ENCODE measurements at regions not wholly inside any gene's neighbourhood (a gene's known extent, or its start where the extent isn't known, plus 50 kb on each side); places are given as distances from the start of the nearest gene placed in this dataset.

GRCh38 chr13:53161251-53161650, 132.6 kb downstream of the OLFM4 start:
- peaks cover 16% of the 10 kb centered on the region for H3K27me3 Mint-ChIP-seq (ENCODE audit: low read depth)
- no peak for ATAC-seq
- H3K9me3 Mint-ChIP-seq: peaks cover 5% of the 10 kb centered on the region
- DNase-seq: no peak
- H3K4me1 Mint-ChIP-seq (ENCODE audit: low read depth): no peaks in the 10 kb centered on the region
- H3K36me3 Mint-ChIP-seq (ENCODE audit: insufficient read depth): no peaks in the 10 kb centered on the region
- H3K4me3 Mint-ChIP-seq: no peak overlapping the region

GRCh38 chr13:53165261-53165660, 136.6 kb downstream of the OLFM4 start:
- Mint-ChIP-seq H3K4me3 (no peak overlapping the region), H3K36me3 (ENCODE audit: insufficient read depth) (no peaks in the 10 kb centered on the region), H3K27me3 (ENCODE audit: low read depth) (peaks cover 16% of the 10 kb centered on the region), H3K9me3 (no peaks in the 10 kb centered on the region), H3K4me1 (ENCODE audit: low read depth) (no peaks in the 10 kb centered on the region)
- ATAC-seq (no peak), DNase-seq (no peak)

- no peaks in the 10 kb centered on the region for H3K9me3 Mint-ChIP-seq
- peaks cover 9% of the 10 kb centered on the region for H3K27me3 Mint-ChIP-seq (ENCODE audit: low read depth)
- H3K4me1 Mint-ChIP-seq (ENCODE audit: low read depth): no peaks in the 10 kb centered on the region
- no peak overlapping the region for H3K4me3 Mint-ChIP-seq
- DNase-seq (no peak), ATAC-seq (no peak)
- no peaks in the 10 kb centered on the region for H3K36me3 Mint-ChIP-seq (ENCODE audit: insufficient read depth)
Observed at GRCh38 chr13:53167561-53167960, 138.9 kb downstream of the OLFM4 start.

- H3K9me3 Mint-ChIP-seq: no peaks in the 10 kb centered on the region
- DNase-seq (no peak), ATAC-seq (no peak)
- no peak overlapping the region for H3K4me3 Mint-ChIP-seq
- H3K4me1 Mint-ChIP-seq (ENCODE audit: low read depth): no peaks in the 10 kb centered on the region
- no peaks in the 10 kb centered on the region for H3K36me3 Mint-ChIP-seq (ENCODE audit: insufficient read depth)
- peaks cover 4% of the 10 kb centered on the region for H3K27me3 Mint-ChIP-seq (ENCODE audit: low read depth)
Observed at GRCh38 chr13:53170910-53171309, 142.3 kb downstream of the OLFM4 start.

- Mint-ChIP-seq H3K4me3 (no peak overlapping the region), H3K27me3 (ENCODE audit: low read depth) (peaks cover 2% of the 10 kb centered on the region), H3K36me3 (ENCODE audit: insufficient read depth) (no peaks in the 10 kb centered on the region), H3K4me1 (ENCODE audit: low read depth) (no peaks in the 10 kb centered on the region), H3K9me3 (no peaks in the 10 kb centered on the region)
- DNase-seq (no peak), ATAC-seq (no peak)
Observed at GRCh38 chr13:53174545-53174944, 145.9 kb downstream of the OLFM4 start.

- ATAC-seq: no peak
- H3K4me1 Mint-ChIP-seq (ENCODE audit: low read depth): no peaks in the 10 kb centered on the region
- no peak for DNase-seq
- no peaks in the 10 kb centered on the region for H3K9me3 Mint-ChIP-seq
- H3K27me3 Mint-ChIP-seq (ENCODE audit: low read depth): no peaks in the 10 kb centered on the region
- no peak overlapping the region for H3K4me3 Mint-ChIP-seq
- H3K36me3 Mint-ChIP-seq (ENCODE audit: insufficient read depth): no peaks in the 10 kb centered on the region
Observed at GRCh38 chr13:53180684-53181083, 152.1 kb downstream of the OLFM4 start.

GRCh38 chr13:53182724-53183123, 154.1 kb downstream of the OLFM4 start:
- DNase-seq (no peak), ATAC-seq (no peak)
- Mint-ChIP-seq H3K9me3 (no peaks in the 10 kb centered on the region), H3K4me1 (ENCODE audit: low read depth) (no peaks in the 10 kb centered on the region), H3K36me3 (ENCODE audit: insufficient read depth) (no peaks in the 10 kb centered on the region), H3K27me3 (ENCODE audit: low read depth) (no peaks in the 10 kb centered on the region), H3K4me3 (no peak overlapping the region)

GRCh38 chr13:53188120-53188519, 159.5 kb downstream of the OLFM4 start:
- Mint-ChIP-seq H3K4me1 (ENCODE audit: low read depth) (no peaks in the 10 kb centered on the region), H3K9me3 (no peaks in the 10 kb centered on the region), H3K27me3 (ENCODE audit: low read depth) (no peaks in the 10 kb centered on the region), H3K4me3 (no peak overlapping the region), H3K36me3 (ENCODE audit: insufficient read depth) (no peaks in the 10 kb centered on the region)
- DNase-seq: no peak
- no peak for ATAC-seq

GRCh38 chr13:53189162-53189561, 160.5 kb downstream of the OLFM4 start:
- Mint-ChIP-seq H3K27me3 (ENCODE audit: low read depth) (no peaks in the 10 kb centered on the region), H3K4me3 (no peak overlapping the region), H3K4me1 (ENCODE audit: low read depth) (no peaks in the 10 kb centered on the region), H3K36me3 (ENCODE audit: insufficient read depth) (no peaks in the 10 kb centered on the region), H3K9me3 (no peaks in the 10 kb centered on the region)
- ATAC-seq (no peak), DNase-seq (no peak)

- peaks cover 3% of the 10 kb centered on the region for H3K27me3 Mint-ChIP-seq (ENCODE audit: low read depth)
- DNase-seq (no peak), ATAC-seq (no peak)
- no peaks in the 10 kb centered on the region for H3K9me3 Mint-ChIP-seq
- no peaks in the 10 kb centered on the region for H3K36me3 Mint-ChIP-seq (ENCODE audit: insufficient read depth)
- no peaks in the 10 kb centered on the region for H3K4me1 Mint-ChIP-seq (ENCODE audit: low read depth)
- no peak overlapping the region for H3K4me3 Mint-ChIP-seq
Observed at GRCh38 chr13:53191091-53191490, 162.5 kb downstream of the OLFM4 start.

- H3K4me1 Mint-ChIP-seq (ENCODE audit: low read depth): no peaks in the 10 kb centered on the region
- H3K4me3 Mint-ChIP-seq: no peak overlapping the region
- H3K27me3 Mint-ChIP-seq (ENCODE audit: low read depth): peaks cover 15% of the 10 kb centered on the region
- peaks cover 3% of the 10 kb centered on the region for H3K9me3 Mint-ChIP-seq
- DNase-seq (no peak), ATAC-seq (no peak)
- no peaks in the 10 kb centered on the region for H3K36me3 Mint-ChIP-seq (ENCODE audit: insufficient read depth)
Observed at GRCh38 chr13:53197424-53197823, 168.8 kb downstream of the OLFM4 start.

- ATAC-seq (no peak), DNase-seq (no peak)
- Mint-ChIP-seq H3K36me3 (ENCODE audit: insufficient read depth) (no peaks in the 10 kb centered on the region), H3K4me1 (ENCODE audit: low read depth) (no peaks in the 10 kb centered on the region), H3K9me3 (peaks cover 3% of the 10 kb centered on the region), H3K27me3 (ENCODE audit: low read depth) (peaks cover 21% of the 10 kb centered on the region), H3K4me3 (no peak overlapping the region)
Observed at GRCh38 chr13:53198017-53198416, 169.4 kb downstream of the OLFM4 start.

GRCh38 chr13:53198736-53199135, 170.1 kb downstream of the OLFM4 start:
- Mint-ChIP-seq H3K36me3 (ENCODE audit: insufficient read depth) (no peaks in the 10 kb centered on the region), H3K9me3 (peaks cover 3% of the 10 kb centered on the region), H3K27me3 (ENCODE audit: low read depth) (peaks cover 23% of the 10 kb centered on the region), H3K4me3 (no peak overlapping the region), H3K4me1 (ENCODE audit: low read depth) (no peaks in the 10 kb centered on the region)
- ATAC-seq (no peak), DNase-seq (no peak)

- ATAC-seq: no peak
- peaks cover 3% of the 10 kb centered on the region for H3K9me3 Mint-ChIP-seq
Observed at GRCh38 chr13:53200075-53200474, 171.5 kb downstream of the OLFM4 start.

GRCh38 chr13:53200498-53201453, 172.2 kb downstream of the OLFM4 start:
- Mint-ChIP-seq H3K4me3 (no peak overlapping the region), H3K9me3 (peaks cover 3% of the 10 kb centered on the region), H3K4me1 (ENCODE audit: low read depth) (no peaks in the 10 kb centered on the region), H3K36me3 (ENCODE audit: insufficient read depth) (no peaks in the 10 kb centered on the region), H3K27me3 (ENCODE audit: low read depth) (peaks cover 20% of the 10 kb centered on the region)
- DNase-seq (no peak), ATAC-seq (no peak)

More at GRCh38 chr13:53200075-53200474, 171.5 kb downstream of the OLFM4 start:
- DNase-seq: no peak
- H3K4me1 Mint-ChIP-seq (ENCODE audit: low read depth): no peaks in the 10 kb centered on the region
- H3K27me3 Mint-ChIP-seq (ENCODE audit: low read depth): peaks cover 20% of the 10 kb centered on the region
- H3K4me3 Mint-ChIP-seq: no peak overlapping the region
- no peaks in the 10 kb centered on the region for H3K36me3 Mint-ChIP-seq (ENCODE audit: insufficient read depth)

All from activated T-cell treated with anti-CD3 and anti-CD28 coated beads, Interleukin-2, amount 50 U/mL, for 4 hours (primary cell).